OCI-LY3 (cell line): ENCODE measurements at regions not wholly inside any gene's neighbourhood (a gene's known extent, or its start where the extent isn't known, plus 50 kb on each side); places are given as distances from the start of the nearest gene placed in this dataset.

ENCODE experiments used
- EZH2phosphoT487 ChIP-seq: fragments of 200-600 bp; shearing (Covaris generic); IDR thresholded peaks from 2 replicates; pipeline ENCODE4 v1.6.1; 2018; ENCODE audit warnings: antibody characterized with exemption, mixed run types, low read depth
- TF ChIP-seq, protein P1 (sequence below): fragments of 200-600, 300-600 bp; sonication (generic); IDR thresholded peaks from 2 replicates; pipeline ENCODE4 v1.5.1; 2014; ENCODE audit warnings: antibody characterized with exemption, low read length, low read depth

DNA sequence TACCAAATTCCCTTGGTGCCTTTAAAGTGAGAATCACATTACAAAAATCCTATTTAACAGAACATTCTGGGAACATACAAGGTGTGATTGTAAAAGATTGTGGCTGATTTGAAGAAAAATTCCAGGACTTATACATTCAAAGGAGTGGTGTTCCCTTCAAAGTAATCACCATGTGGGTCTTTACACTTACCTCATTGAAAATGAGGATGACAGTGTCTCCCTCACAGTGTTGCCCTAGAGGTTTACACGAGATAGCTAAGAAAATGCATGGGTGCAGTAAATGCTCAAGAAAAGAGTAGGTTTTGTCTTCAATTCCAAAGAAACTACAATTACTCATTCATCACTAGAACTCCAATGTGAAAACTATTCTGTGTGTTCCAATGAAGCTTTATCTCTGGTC lies 331.5 kb downstream of the SLC4A3 start:
- TF ChIP-seq, protein P1, sequence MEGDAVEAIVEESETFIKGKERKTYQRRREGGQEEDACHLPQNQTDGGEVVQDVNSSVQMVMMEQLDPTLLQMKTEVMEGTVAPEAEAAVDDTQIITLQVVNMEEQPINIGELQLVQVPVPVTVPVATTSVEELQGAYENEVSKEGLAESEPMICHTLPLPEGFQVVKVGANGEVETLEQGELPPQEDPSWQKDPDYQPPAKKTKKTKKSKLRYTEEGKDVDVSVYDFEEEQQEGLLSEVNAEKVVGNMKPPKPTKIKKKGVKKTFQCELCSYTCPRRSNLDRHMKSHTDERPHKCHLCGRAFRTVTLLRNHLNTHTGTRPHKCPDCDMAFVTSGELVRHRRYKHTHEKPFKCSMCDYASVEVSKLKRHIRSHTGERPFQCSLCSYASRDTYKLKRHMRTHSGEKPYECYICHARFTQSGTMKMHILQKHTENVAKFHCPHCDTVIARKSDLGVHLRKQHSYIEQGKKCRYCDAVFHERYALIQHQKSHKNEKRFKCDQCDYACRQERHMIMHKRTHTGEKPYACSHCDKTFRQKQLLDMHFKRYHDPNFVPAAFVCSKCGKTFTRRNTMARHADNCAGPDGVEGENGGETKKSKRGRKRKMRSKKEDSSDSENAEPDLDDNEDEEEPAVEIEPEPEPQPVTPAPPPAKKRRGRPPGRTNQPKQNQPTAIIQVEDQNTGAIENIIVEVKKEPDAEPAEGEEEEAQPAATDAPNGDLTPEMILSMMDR, result no peak
- no peak for TF ChIP-seq EZH2phosphoT487
